MM.1S (cell line): ENCODE measurements at regions not wholly inside any gene's neighbourhood (a gene's known extent, or its start where the extent isn't known, plus 50 kb on each side); places are given as distances from the start of the nearest gene placed in this dataset.

Source experiments
- DNase-seq: peaks from one replicate; pipeline ENCODE4 v3.0.0-alpha.2; 2015
- H2AFZ ChIP-seq: fragments of 300-600 bp; sonication (generic); 2 replicates; pipeline ENCODE4 v1.6.0; 2016; ENCODE audit warnings: antibody characterized with exemption, low read length
- H3F3A ChIP-seq: fragments of 300-600 bp; sonication (generic); 2 replicates; pipeline ENCODE4 v1.6.1; 2016; ENCODE audit warnings: mild to moderate bottlenecking, antibody characterized with exemption, low read length, moderate library complexity, mixed read lengths; ENCODE audit not compliant: insufficient read depth
- H3K27ac ChIP-seq: fragments of 300-600 bp; sonication (generic); 2 replicates; pipeline ENCODE4 v1.5.1; 2016; ENCODE audit warnings: mild to moderate bottlenecking, low read length
- H3K27me3 ChIP-seq: fragments of 300-600 bp; sonication (generic); replicated peaks from 2 replicates; pipeline ENCODE4 v1.6.0; 2016; ENCODE audit warnings: low read length; ENCODE audit not compliant: insufficient read depth
- H3K36me3 ChIP-seq: fragments of 300-600 bp; sonication (generic); replicated peaks from 2 replicates; pipeline ENCODE4 v1.6.1; 2016; ENCODE audit warnings: mild to moderate bottlenecking, low read length, mixed read lengths; ENCODE audit not compliant: insufficient read depth
- H3K4me1 ChIP-seq: fragments of 300-600 bp; sonication (generic); 2 replicates; pipeline ENCODE4 v1.6.1; 2016; ENCODE audit warnings: low read length, mixed read lengths
- H3K4me2 ChIP-seq: fragments of 300-600 bp; sonication (generic); 2 replicates; pipeline ENCODE4 v1.6.0; 2016; ENCODE audit warnings: low read depth, low read length
- H3K4me3 ChIP-seq: fragments of 300-600 bp; sonication (generic); 2 replicates; pipeline ENCODE4 v1.5.1; 2016; ENCODE audit warnings: low read length, mixed read lengths
- H3K79me2 ChIP-seq: fragments of 300-600 bp; sonication (generic); 2 replicates; pipeline ENCODE4 v1.6.1; 2016; ENCODE audit warnings: mixed run types, low read length, mixed read lengths
- H3K9ac ChIP-seq: fragments of 300-600 bp; sonication (generic); 2 replicates; pipeline ENCODE4 v1.6.1; 2016; ENCODE audit warnings: low read length, mixed read lengths
- H3K9me2 ChIP-seq: fragments of 300-600 bp; sonication (generic); replicated peaks from 2 replicates; pipeline ENCODE4 v1.6.1; 2016; ENCODE audit warnings: mild to moderate bottlenecking, low read length, mixed read lengths; ENCODE audit not compliant: insufficient read depth
- H3K9me3 ChIP-seq: fragments of 300-600 bp; sonication (generic); replicated peaks from 2 replicates; pipeline ENCODE4 v1.6.1; 2016; ENCODE audit warnings: mild to moderate bottlenecking, low read length, mixed read lengths; ENCODE audit not compliant: insufficient read depth
- H4K20me1 ChIP-seq: fragments of 300-600 bp; sonication (generic); 2 replicates; pipeline ENCODE4 v1.6.1; 2016; ENCODE audit warnings: mild to moderate bottlenecking, low read length, moderate library complexity, mixed read lengths; ENCODE audit not compliant: insufficient read depth
- CTCF ChIP-seq: fragments of 300-600 bp; sonication (generic); IDR thresholded peaks from 2 replicates; pipeline ENCODE4 v1.5.1; 2016; ENCODE audit warnings: antibody characterized with exemption, low read length, mixed read lengths
- EZH2 ChIP-seq: fragments of 300-600 bp; sonication (generic); optimal IDR thresholded peaks from 2 replicates; pipeline ENCODE3; 2017; ENCODE audit warnings: low read depth, mild to moderate bottlenecking, antibody characterized with exemption, low read length, mixed read lengths
- EZH2phosphoT487 ChIP-seq: fragments of 300-600 bp; sonication (generic); IDR thresholded peaks from 2 replicates; pipeline ENCODE4 v1.6.1; 2018; ENCODE audit warnings: antibody characterized with exemption, low read length

- H3K4me1 ChIP-seq = no peaks in the 10 kb centered on the region
- H3K36me3 ChIP-seq = no peaks in the 10 kb centered on the region
- H3K4me3 ChIP-seq = no peak overlapping the region
- H3K27me3 ChIP-seq = no peaks in the 10 kb centered on the region
- H2AFZ ChIP-seq = no peak overlapping the region
- no peaks in the 10 kb centered on the region for H3F3A ChIP-seq
- H3K9ac ChIP-seq = no peak overlapping the region
- no peak overlapping the region for H3K4me2 ChIP-seq
- no peaks in the 10 kb centered on the region for H3K9me2 ChIP-seq
- no peaks in the 10 kb centered on the region for H3K9me3 ChIP-seq
- H4K20me1 ChIP-seq = no peaks in the 10 kb centered on the region
- no peak overlapping the region for H3K27ac ChIP-seq
- no peak for TF ChIP-seq EZH2phosphoT487
- no peak for TF ChIP-seq CTCF
- TF ChIP-seq EZH2 = no peak
- DNase-seq = no peak
- H3K79me2 ChIP-seq = no peaks in the 10 kb centered on the region
These were observed 132.2 kb upstream of the NPVF start for GRCh38 chr7:25360451-25360850.

- Histone ChIP-seq H3K4me3 (no peak overlapping the region), H4K20me1 (no peaks in the 10 kb centered on the region), H3K27me3 (no peaks in the 10 kb centered on the region), H3K4me2 (no peak overlapping the region), H3K36me3 (no peaks in the 10 kb centered on the region), H3K9ac (no peak overlapping the region), H3K27ac (no peak overlapping the region), H3K9me2 (no peaks in the 10 kb centered on the region), H3F3A (no peaks in the 10 kb centered on the region), H3K4me1 (no peaks in the 10 kb centered on the region), H3K79me2 (no peaks in the 10 kb centered on the region), H3K9me3 (no peaks in the 10 kb centered on the region), H2AFZ (no peak overlapping the region)
- no peak for TF ChIP-seq EZH2phosphoT487
- TF ChIP-seq CTCF = no peak
- no peak for TF ChIP-seq EZH2
- DNase-seq = no peak
These were observed 133.1 kb upstream of the NPVF start for GRCh38 chr7:25361387-25361786.

- TF ChIP-seq EZH2phosphoT487 (no peak), EZH2 (no peak), CTCF (no peak)
- H3K9me3 ChIP-seq = no peaks in the 10 kb centered on the region
- no peak overlapping the region for H3K9ac ChIP-seq
- no peaks in the 10 kb centered on the region for H3K36me3 ChIP-seq
- no peak overlapping the region for H3K4me2 ChIP-seq
- H3K4me3 ChIP-seq = no peak overlapping the region
- H3K9me2 ChIP-seq = no peaks in the 10 kb centered on the region
- DNase-seq = no peak
- H3K27ac ChIP-seq = no peak overlapping the region
- no peaks in the 10 kb centered on the region for H3F3A ChIP-seq
- H3K4me1 ChIP-seq = no peaks in the 10 kb centered on the region
- no peak overlapping the region for H2AFZ ChIP-seq
- no peaks in the 10 kb centered on the region for H3K79me2 ChIP-seq
- H4K20me1 ChIP-seq = no peaks in the 10 kb centered on the region
- no peaks in the 10 kb centered on the region for H3K27me3 ChIP-seq
These were observed 133.6 kb upstream of the NPVF start for GRCh38 chr7:25361863-25362262.
